HG03342 (cell line): ENCODE measurements at regions not wholly inside any gene's neighbourhood (a gene's known extent, or its start where the extent isn't known, plus 50 kb on each side); places are given as distances from the start of the nearest gene placed in this dataset.
"Not testable (repeated sequence)": the region's sequence is repeated elsewhere in the genome, so short reads cannot be mapped to it uniquely, and the experiment has no call there.

Experiments used
- ATAC-seq: cut with Tn5 transposase; IDR thresholded peaks from one replicate; pipeline ENCODE4 v1.9.1; 2021; ENCODE audit warnings: mild to moderate bottlenecking, moderate library complexity; ENCODE audit not compliant: unreplicated experiment

GRCh38 chr4:116551806-116552205 is 533.6 kb downstream of the TRAM1L1 start:
- no peak for ATAC-seq

GRCh38 chr4:116547632-116548031 is 537.7 kb downstream of the TRAM1L1 start:
- ATAC-seq = no peak

- ATAC-seq = no peak
These were observed 538.6 kb downstream of the TRAM1L1 start for GRCh38 chr4:116546759-116547158.

DNA sequence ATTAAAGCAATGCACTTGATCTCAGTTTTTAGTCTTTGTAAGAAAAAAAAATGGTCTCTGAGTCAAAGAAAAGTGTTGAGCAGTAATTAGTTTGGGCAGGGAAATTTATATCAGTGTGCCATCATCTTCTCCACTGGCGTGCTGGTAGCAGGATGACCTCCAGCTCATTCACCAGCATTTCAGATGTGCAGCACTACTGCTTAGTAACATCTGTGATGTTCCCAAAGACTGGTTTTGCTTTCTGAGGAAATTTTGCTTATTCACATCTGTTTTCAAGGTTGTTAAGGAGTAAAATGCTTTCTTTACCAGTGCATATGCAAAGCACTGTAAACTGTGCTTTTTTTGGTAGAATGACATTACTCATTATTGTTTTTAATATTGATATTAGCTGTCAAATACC is 540.4 kb downstream of the TRAM1L1 start:
- ATAC-seq = no peak

- ATAC-seq = no peak
These were observed 545.6 kb downstream of the TRAM1L1 start for GRCh38 chr4:116539744-116540143.

GRCh38 chr4:116537828-116538227 is 547.5 kb downstream of the TRAM1L1 start:
- no peak for ATAC-seq

DNA sequence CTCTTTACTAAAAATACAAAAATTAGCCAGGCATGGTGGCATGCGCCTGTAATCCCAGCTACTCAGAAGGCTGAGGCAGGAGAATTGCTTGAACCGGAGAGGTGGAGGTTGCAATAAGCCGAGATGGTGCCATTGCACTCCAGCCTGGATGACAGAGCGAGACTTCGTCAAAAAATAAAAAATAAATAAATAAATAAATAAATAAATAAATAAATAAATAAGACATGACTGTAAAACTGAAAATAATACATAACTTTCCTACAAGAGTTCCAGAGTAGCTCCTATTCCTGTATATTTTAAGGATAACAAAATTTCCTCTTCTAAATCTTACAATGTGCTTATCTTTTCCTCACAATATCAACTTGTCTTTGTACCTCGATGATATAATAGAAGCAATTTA is 549.4 kb downstream of the TRAM1L1 start:
- ATAC-seq = not testable (repeated sequence)

DNA sequence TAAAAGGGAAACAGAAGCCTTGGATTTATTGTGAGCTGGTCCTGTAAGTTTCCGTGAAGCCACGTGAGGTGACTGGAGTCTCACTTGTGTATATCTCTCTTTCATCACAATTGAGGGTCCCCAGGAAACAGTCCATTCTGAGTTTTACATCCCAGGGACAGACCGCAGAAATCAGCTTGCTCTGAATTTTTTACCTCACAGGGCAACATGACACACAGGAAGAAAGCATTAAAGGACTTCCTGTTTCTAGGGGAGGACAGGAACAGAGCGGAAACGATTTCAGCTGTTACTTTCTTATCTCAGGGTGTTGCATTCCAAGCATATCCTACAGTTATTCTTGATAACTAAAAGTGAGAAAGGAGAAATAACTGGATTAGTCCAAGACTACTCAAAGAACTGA is 553.5 kb downstream of the TRAM1L1 start:
- ATAC-seq = peak; percentile 81

DNA sequence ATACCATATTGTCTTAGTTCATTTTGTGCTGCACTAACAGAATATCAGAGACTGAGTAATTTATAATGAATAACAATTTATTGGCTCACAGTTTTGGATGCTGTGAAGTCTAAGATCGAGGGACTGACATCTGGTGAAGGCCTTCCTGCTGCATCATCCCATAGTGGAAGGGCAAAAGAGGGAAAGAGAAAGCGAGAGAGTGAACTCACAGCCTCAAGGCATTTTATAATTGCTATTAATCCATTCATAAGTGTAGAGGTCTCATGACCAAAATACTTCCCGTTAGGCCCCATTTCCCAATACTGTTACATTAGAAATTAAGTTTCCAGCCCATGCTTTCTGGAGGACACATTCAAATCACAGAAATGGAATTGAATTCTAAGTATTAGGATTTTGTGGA is 554.4 kb downstream of the TRAM1L1 start:
- ATAC-seq = no peak

- ATAC-seq = no peak
These were observed 555.3 kb downstream of the TRAM1L1 start for GRCh38 chr4:116530048-116530447.

DNA sequence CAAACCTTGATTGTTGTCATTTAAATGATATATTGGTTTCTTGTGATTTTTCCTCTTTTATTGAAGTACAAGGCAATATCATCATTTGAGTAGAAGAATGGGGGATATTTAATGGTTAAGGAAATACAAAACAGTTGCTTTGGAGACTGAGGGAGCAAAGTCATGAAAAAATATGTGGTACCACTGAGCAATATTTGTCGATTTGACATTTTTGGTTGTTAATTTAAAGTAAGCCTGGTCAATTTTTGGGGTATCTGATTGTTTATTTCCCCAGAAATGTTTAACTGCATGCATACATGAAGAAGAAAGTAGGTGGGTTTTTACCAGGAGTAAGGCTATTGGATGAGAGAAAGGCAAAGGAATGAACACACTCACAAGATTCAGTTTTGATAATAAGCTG is 556.2 kb downstream of the TRAM1L1 start:
- no peak for ATAC-seq

DNA sequence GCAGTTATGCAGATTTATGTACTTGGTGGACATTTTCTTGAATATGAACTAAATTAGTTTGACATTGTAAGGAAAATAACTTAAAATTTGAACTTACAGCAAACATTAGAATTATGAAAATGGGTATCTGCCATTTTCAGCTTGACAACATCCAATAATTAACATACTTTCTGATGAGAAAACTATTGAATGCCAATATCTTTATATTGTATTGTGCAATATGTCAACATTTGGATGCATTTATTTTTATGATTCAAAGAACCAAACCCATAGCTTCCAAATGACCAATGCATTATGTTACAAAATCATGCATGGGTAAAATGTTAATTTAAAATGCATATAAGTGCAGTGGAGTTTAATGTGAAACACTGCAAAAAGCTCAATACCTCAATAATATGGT is 562.5 kb downstream of the TRAM1L1 start:
- ATAC-seq = no peak

GRCh38 chr4:116520886-116521285 is 564.5 kb downstream of the TRAM1L1 start:
- no peak for ATAC-seq

DNA sequence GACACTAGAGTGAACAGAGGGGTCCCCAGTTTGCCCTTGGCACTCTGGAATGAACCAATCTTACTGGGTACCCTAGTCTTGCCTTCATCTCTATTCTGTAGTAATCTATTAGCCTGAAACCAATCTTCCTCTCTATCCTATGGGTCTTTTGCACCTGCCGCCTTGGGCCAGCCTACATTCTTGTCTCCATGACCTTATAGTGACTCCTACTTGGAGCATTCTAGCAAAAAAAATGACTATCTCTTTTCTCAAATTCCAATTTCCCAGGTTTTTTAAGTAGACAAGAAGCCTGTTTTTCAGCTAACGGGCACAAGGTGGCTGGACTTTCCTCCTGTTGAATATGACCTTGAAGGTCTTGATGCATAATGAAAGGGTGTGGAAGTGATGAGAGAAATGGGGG is 568.7 kb downstream of the TRAM1L1 start:
- no peak for ATAC-seq

DNA sequence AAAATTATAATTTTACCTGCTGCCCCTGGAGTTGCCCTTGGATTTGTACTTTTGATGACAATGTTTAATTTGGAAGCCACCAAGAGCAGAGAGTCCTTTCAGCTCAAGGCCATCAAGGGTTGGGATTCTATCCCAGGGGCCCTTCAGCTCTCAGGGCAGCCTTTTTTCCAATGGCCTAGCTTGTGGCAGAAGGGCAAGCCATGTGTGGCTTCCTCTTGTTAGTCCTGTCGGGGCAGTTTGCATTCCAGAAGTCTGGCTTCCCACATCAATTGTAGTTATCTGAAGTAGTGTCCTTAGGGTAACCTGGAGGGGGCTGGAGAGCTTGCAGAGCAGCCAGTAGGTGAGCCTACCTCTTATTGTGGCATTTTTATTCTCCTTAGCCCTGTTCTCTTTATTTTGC is 569.4 kb downstream of the TRAM1L1 start:
- no peak for ATAC-seq

- ATAC-seq = no peak
These were observed 572.8 kb downstream of the TRAM1L1 start for GRCh38 chr4:116512552-116512951.

DNA sequence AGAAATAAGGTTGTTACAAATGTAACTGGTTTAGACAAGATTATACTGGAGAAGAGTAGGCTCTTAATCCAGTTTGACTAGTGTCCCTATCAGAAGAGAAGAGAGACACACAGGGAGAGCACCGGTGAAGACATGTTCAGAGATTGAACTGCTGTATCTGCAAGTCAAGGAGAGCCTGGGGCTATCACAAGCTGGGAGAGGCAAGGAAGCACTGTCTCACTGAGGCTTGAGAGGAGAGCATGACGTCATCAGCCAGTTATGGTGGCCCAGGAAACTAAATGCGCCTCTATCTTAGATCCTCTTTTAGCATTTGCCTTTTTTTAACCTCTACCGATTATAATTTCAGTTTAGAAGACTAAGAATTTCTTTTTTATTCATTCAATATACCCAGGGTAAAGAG is 583.4 kb downstream of the TRAM1L1 start:
- no peak for ATAC-seq

GRCh38 chr4:116500225-116500624 is 585.2 kb downstream of the TRAM1L1 start:
- no peak for ATAC-seq

DNA sequence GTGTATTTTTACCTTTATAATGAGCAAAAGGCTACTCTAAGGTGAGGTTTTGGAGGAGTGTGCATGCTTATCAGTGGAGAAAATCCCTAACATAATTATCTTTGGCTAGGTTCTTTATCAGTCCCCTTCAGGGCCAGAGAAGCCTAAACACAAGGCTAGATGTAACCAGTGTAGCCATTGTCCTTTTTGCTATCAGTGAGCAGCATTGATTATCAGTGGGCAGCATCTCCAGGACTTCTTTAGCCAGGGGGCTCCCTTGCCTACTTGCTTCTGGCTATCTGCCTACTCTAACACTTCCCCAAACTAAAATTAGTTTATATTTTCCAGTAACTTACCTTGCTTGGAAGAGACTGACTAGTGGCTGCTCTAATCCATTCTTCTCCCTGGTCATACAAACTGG is 595.6 kb downstream of the TRAM1L1 start:
- ATAC-seq = no peak

GRCh38 chr4:116486401-116486800 is 599.0 kb downstream of the TRAM1L1 start:
- ATAC-seq = no peak

DNA sequence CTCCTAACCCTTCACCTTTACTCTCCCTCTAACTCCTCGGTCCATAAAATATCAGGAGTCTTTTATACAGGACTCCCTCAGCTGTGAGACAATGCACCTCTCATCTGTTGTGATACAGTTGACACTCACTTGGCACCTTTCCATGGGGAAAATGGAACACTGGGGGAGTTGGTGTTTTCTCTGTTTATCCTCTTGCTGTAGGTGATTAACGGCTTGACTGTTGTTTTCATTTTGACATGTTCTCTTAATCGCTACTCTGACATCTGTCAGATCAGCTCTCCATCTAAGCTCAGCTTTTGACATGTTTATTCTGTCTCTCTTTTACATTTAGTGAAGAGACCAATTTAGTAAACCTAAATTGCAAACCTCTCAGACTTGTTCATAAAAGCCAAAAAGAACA is 604.8 kb downstream of the TRAM1L1 start:
- ATAC-seq = no peak

GRCh38 chr4:116478343-116478742 is 607.0 kb downstream of the TRAM1L1 start:
- ATAC-seq = no peak

DNA sequence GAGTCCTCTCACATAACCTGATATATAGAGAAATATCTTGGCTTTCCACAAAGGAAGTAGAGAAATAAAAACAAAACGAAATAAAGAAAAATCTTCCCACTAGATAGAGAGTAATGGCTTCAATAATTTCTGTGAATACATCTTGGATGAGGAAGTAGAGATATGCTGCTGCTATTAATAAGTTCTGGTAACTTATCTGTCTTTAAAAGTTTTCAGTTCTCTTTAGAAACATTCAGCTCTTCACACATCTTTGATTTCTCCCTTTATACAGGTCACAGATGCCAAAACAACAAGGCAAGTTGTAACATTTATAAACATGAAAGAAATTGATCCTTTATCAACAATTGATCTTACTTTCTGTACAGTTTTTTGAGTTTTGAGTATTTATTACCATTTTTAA is 615.8 kb downstream of the TRAM1L1 start:
- peak; percentile 64 for ATAC-seq

DNA sequence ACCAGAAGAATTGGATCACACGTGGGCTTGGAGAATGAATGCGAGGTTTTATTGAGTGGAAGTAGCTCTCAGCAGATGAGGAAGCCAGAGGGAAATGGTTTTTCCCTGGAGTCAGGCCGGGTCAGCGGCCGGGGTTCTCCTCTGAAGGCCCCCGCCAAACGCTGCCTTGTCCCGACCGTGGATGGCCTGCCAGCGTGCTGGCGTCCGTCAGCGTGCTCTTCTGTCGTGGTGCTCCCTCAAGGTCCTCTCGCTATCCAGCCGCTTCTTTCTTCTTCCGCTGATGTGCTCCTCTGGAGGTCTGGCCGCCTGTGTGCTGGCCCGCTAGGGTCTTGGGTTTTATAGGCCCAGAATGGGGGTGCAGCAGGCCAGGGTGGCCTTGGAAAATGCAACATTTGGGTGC is 632.2 kb downstream of the TRAM1L1 start:
- no peak for ATAC-seq
